Body of pancreas (tissue), 4 donors: ENCODE measurements at regions not wholly inside any gene's neighbourhood (a gene's known extent, or its start where the extent isn't known, plus 50 kb on each side); places are given as distances from the start of the nearest gene placed in this dataset.

Experiments
- CTCF ChIP-seq, 7 experiments: fragments of 450-650 bp in 4 of 7; fragments of 200-600 bp in 3 of 7; sonication (generic) in 3 of 7; IDR thresholded peaks; one replicate each; pipeline ENCODE4 v1.5.1; 2016 to 2019; ENCODE audit warnings: antibody characterized with exemption in 7 of 7
- POLR2A ChIP-seq, 3 donors: fragments of 450-650 bp; IDR thresholded peaks; one replicate each; pipeline ENCODE4 v1.6.1; 2016; ENCODE audit warnings: antibody characterized with exemption in 3 of 3, mild to moderate bottlenecking in 2 of 3

- TF ChIP-seq CTCF (IDR thresholded peaks at IDR 0.05) (no peak), POLR2A (IDR thresholded peaks at IDR 0.05) (no peak)
These were observed 91.3 kb downstream of the NKX6-1 start for GRCh38 chr4:84407554-84408407.
